Naive thymus-derived CD4-positive, alpha-beta T cell (primary cell): ENCODE measurements at regions not wholly inside any gene's neighbourhood (a gene's known extent, or its start where the extent isn't known, plus 50 kb on each side); places are given as distances from the start of the nearest gene placed in this dataset.

Source experiments
- ATAC-seq: fragments of 150-1000 bp; cut with Tn5 transposase; 2 replicates; pipeline ENCODE4 v1.10.0; 2021; ENCODE audit warnings: mild to moderate bottlenecking, moderate library complexity
- CTCF ChIA-PET: fragments of 350-600 bp; sonication (Branson Sonifier 250); formaldehyde crosslinking; loops from one replicate; lab custom pipeline; 2021; ENCODE audit warnings: antibody characterized with exemption; lab: Charles Lee
- POLR2A ChIA-PET: fragments of 350-600 bp; sonication (Branson Sonifier 250); formaldehyde crosslinking; loops from one replicate; lab custom pipeline; 2021; ENCODE audit warnings: antibody characterized with exemption, inconsistent platforms; lab: Charles Lee
- DNase-seq, 9 donors: peaks; one replicate each; pipeline versions ENCODE4 v3.0.0 to v3.0.0-alpha.2; 2020 to 2022; ENCODE audit warnings: mixed read lengths in 1 of 9
- H3K27ac ChIP-seq: one replicate; pipeline ENCODE4 v1.7.0; 2013; ENCODE audit warnings: mild to moderate bottlenecking, low read depth, low read length, moderate library complexity
- H3K27me3 ChIP-seq, 2 donors: one replicate each; pipeline ENCODE4 v1.7.0; 2013; ENCODE audit warnings: low read length in 2 of 2, mild to moderate bottlenecking in 2 of 2, moderate library complexity in 2 of 2; ENCODE audit not compliant: control insufficient read depth in 2 of 2, insufficient read depth in 2 of 2
- H3K36me3 ChIP-seq, 3 experiments: 1 replicate in 2 of 3; 2 replicates in 1 of 3; pipeline ENCODE4 v1.7.0; 2013; ENCODE audit warnings: low read length in 3 of 3, mild to moderate bottlenecking in 3 of 3, moderate library complexity in 1 of 3; ENCODE audit not compliant: insufficient read depth in 3 of 3, control insufficient read depth in 2 of 3
- H3K4me1 ChIP-seq, 2 donors: one replicate each; pipeline ENCODE4 v1.7.0; 2013; ENCODE audit warnings: low read length in 2 of 2, mild to moderate bottlenecking in 2 of 2, moderate library complexity in 1 of 2; ENCODE audit not compliant: control insufficient read depth in 2 of 2, insufficient read depth in 2 of 2
- H3K4me3 ChIP-seq: 2 replicates; pipeline ENCODE4 v1.7.0; 2013; ENCODE audit warnings: mild to moderate bottlenecking, low read length
- H3K9me3 ChIP-seq, 3 experiments: 1 replicate in 2 of 3; 2 replicates in 1 of 3; pipeline ENCODE4 v1.7.0; 2013; ENCODE audit warnings: low read length in 3 of 3; ENCODE audit not compliant: control insufficient read depth in 2 of 3
- H3K27ac Mint-ChIP-seq, 9 donors: one replicate each; pipeline ENCODE4 v1.8.0; 2020 to 2022; ENCODE audit warnings: mixed read lengths in 9 of 9, mild to moderate bottlenecking in 8 of 9, moderate library complexity in 5 of 9, inconsistent platforms in 2 of 9
- H3K27me3 Mint-ChIP-seq, 5 donors: one replicate each; pipeline ENCODE4 v1.8.0; 2021 to 2022; ENCODE audit warnings: mixed read lengths in 5 of 5, mild to moderate bottlenecking in 1 of 5
- H3K36me3 Mint-ChIP-seq, 5 donors: one replicate each; pipeline ENCODE4 v1.8.0; 2020 to 2022; ENCODE audit warnings: mixed read lengths in 5 of 5, mild to moderate bottlenecking in 3 of 5, inconsistent platforms in 1 of 5
- H3K4me1 Mint-ChIP-seq, 7 donors: one replicate each; pipeline ENCODE4 v1.8.0; 2020 to 2022; ENCODE audit warnings: mixed read lengths in 7 of 7, mild to moderate bottlenecking in 3 of 7, inconsistent platforms in 1 of 7
- H3K4me3 Mint-ChIP-seq, 10 donors: one replicate each; pipeline ENCODE4 v1.8.0; 2020 to 2022; ENCODE audit warnings: mild to moderate bottlenecking in 10 of 10, mixed read lengths in 10 of 10, moderate library complexity in 6 of 10, inconsistent platforms in 2 of 10
- H3K9me3 Mint-ChIP-seq, 11 donors: one replicate each; pipeline ENCODE4 v1.8.0; 2020 to 2022; ENCODE audit warnings: mixed read lengths in 11 of 11, mild to moderate bottlenecking in 4 of 11, inconsistent platforms in 1 of 11, moderate library complexity in 1 of 11
- intact Hi-C, 2 donors: fragments of 100-400 bp; cut with micrococcal nuclease; formaldehyde crosslinking; loops; one replicate each; pipeline ENCODE4 v1.15.1; 2023

GRCh38 chr16:73219176-73219575 is 171.2 kb upstream of the ZFHX3 start:
- ChIA-PET POLR2A (no interaction called here), CTCF (no interaction called here)
- Histone ChIP-seq H3K4me3 (no peak overlapping the region), H3K27ac (no peak overlapping the region), H3K36me3 (no peaks in the 10 kb centered on the region), H3K27me3 (no peaks in the 10 kb centered on the region), H3K4me1 (no peaks in the 10 kb centered on the region), H3K9me3 (no peaks in the 10 kb centered on the region)
- Mint-ChIP-seq H3K4me3 (no peak overlapping the region), H3K27ac (no peak overlapping the region), H3K4me1 (no peaks in the 10 kb centered on the region), H3K27me3 (peaks cover 0 to 7% (median 0%) of the 10 kb centered on the region in 5 donors), H3K9me3 (peaks cover 0 to 9% (median 0%) of the 10 kb centered on the region in 11 donors), H3K36me3 (no peaks in the 10 kb centered on the region)
- no peak for DNase-seq
- intact Hi-C loops, result no loop called here
- no peak for ATAC-seq

GRCh38 chr16:73217654-73218053 is 169.7 kb upstream of the ZFHX3 start:
- H3K4me3 ChIP-seq, result no peak overlapping the region
- no peak for ATAC-seq
- no peak for DNase-seq
- ChIA-PET POLR2A (no interaction called here), CTCF (no interaction called here)
- no peaks in the 10 kb centered on the region for H3K4me1 ChIP-seq
- no peaks in the 10 kb centered on the region for H3K9me3 ChIP-seq
- H3K27ac ChIP-seq, result no peak overlapping the region
- peaks cover 0 to 9% (median 0%) of the 10 kb centered on the region in 11 donors for H3K9me3 Mint-ChIP-seq
- intact Hi-C loops, result no loop called here
- H3K27ac Mint-ChIP-seq, result no peak overlapping the region
- H3K4me3 Mint-ChIP-seq, result no peak overlapping the region
- H3K4me1 Mint-ChIP-seq, result no peaks in the 10 kb centered on the region
- H3K36me3 Mint-ChIP-seq, result no peaks in the 10 kb centered on the region
- H3K36me3 ChIP-seq, result no peaks in the 10 kb centered on the region
- peaks cover 0 to 7% (median 3%) of the 10 kb centered on the region in 5 donors for H3K27me3 Mint-ChIP-seq
- H3K27me3 ChIP-seq, result no peaks in the 10 kb centered on the region

GRCh38 chr16:73216932-73217331 is 169.0 kb upstream of the ZFHX3 start:
- intact Hi-C loops, result no loop called here
- no peaks in the 10 kb centered on the region for H3K36me3 ChIP-seq
- no peaks in the 10 kb centered on the region for H3K4me1 ChIP-seq
- Mint-ChIP-seq H3K4me1 (no peaks in the 10 kb centered on the region), H3K9me3 (peaks cover 0 to 9% (median 0%) of the 10 kb centered on the region in 11 donors), H3K27me3 (peaks cover 0 to 7% (median 3%) of the 10 kb centered on the region in 5 donors), H3K4me3 (no peak overlapping the region), H3K27ac (no peak overlapping the region), H3K36me3 (no peaks in the 10 kb centered on the region)
- DNase-seq (no peak), ATAC-seq (no peak)
- H3K27ac ChIP-seq, result no peak overlapping the region
- H3K9me3 ChIP-seq, result no peaks in the 10 kb centered on the region
- no peak overlapping the region for H3K4me3 ChIP-seq
- no peaks in the 10 kb centered on the region for H3K27me3 ChIP-seq
- POLR2A ChIA-PET, result no interaction called here
- CTCF ChIA-PET, result no interaction called here

- Histone ChIP-seq H3K27me3 (no peaks in the 10 kb centered on the region), H3K27ac (no peak overlapping the region), H3K36me3 (no peaks in the 10 kb centered on the region), H3K9me3 (no peaks in the 10 kb centered on the region), H3K4me3 (no peak overlapping the region), H3K4me1 (no peaks in the 10 kb centered on the region)
- Mint-ChIP-seq H3K27me3 (peaks cover 0 to 6% (median 3%) of the 10 kb centered on the region in 5 donors), H3K4me1 (no peaks in the 10 kb centered on the region), H3K4me3 (no peak overlapping the region), H3K27ac (no peak overlapping the region), H3K9me3 (peaks cover 0 to 9% (median 0%) of the 10 kb centered on the region in 11 donors), H3K36me3 (no peaks in the 10 kb centered on the region)
- intact Hi-C loops, result no loop called here
- CTCF ChIA-PET, result no interaction called here
- POLR2A ChIA-PET, result no interaction called here
- no peak for DNase-seq
- ATAC-seq, result no peak
Observed at GRCh38 chr16:73215678-73216377, 167.9 kb upstream of the ZFHX3 start.

- no peaks in the 10 kb centered on the region for H3K4me1 Mint-ChIP-seq
- H3K27ac ChIP-seq, result no peak overlapping the region
- ChIA-PET POLR2A (no interaction called here), CTCF (no interaction called here)
- no peaks in the 10 kb centered on the region for H3K36me3 Mint-ChIP-seq
- H3K4me1 ChIP-seq, result no peaks in the 10 kb centered on the region
- ATAC-seq (no peak), DNase-seq (no peak)
- H3K4me3 Mint-ChIP-seq, result no peak overlapping the region
- peaks cover 0 to 3% (median 0%) of the 10 kb centered on the region in 5 donors for H3K27me3 Mint-ChIP-seq
- no peaks in the 10 kb centered on the region for H3K9me3 ChIP-seq
- no peak overlapping the region for H3K27ac Mint-ChIP-seq
- H3K9me3 Mint-ChIP-seq, result peaks cover 0 to 9% (median 0%) of the 10 kb centered on the region in 11 donors
- H3K27me3 ChIP-seq, result no peaks in the 10 kb centered on the region
- no peaks in the 10 kb centered on the region for H3K36me3 ChIP-seq
- intact Hi-C loops, result no loop called here
- H3K4me3 ChIP-seq, result no peak overlapping the region
Observed at GRCh38 chr16:73214825-73215677, 167.1 kb upstream of the ZFHX3 start.

GRCh38 chr16:73213732-73214455 is 166.0 kb upstream of the ZFHX3 start:
- no peaks in the 10 kb centered on the region for H3K36me3 ChIP-seq
- no peak overlapping the region for H3K4me3 ChIP-seq
- Mint-ChIP-seq H3K4me3 (no peak overlapping the region), H3K27me3 (peaks cover 0 to 3% (median 0%) of the 10 kb centered on the region in 5 donors), H3K36me3 (no peaks in the 10 kb centered on the region), H3K4me1 (no peaks in the 10 kb centered on the region), H3K27ac (no peak overlapping the region), H3K9me3 (peaks cover 0 to 9% (median 0%) of the 10 kb centered on the region in 11 donors)
- H3K9me3 ChIP-seq, result no peaks in the 10 kb centered on the region
- intact Hi-C loops, result no loop called here
- no peaks in the 10 kb centered on the region for H3K4me1 ChIP-seq
- no peak for ATAC-seq
- no peak overlapping the region for H3K27ac ChIP-seq
- CTCF ChIA-PET, result no interaction called here
- no peaks in the 10 kb centered on the region for H3K27me3 ChIP-seq
- POLR2A ChIA-PET, result no interaction called here
- no peak for DNase-seq
